GM12878 (cell line): ENCODE measurements at regions not wholly inside any gene's neighbourhood (a gene's known extent, or its start where the extent isn't known, plus 50 kb on each side); places are given as distances from the start of the nearest gene placed in this dataset.

Experiments used
- ATAC-seq: fragments of 200-7000 bp; cut with Tn5 transposase; 3 replicates; pipeline ENCODE4 v1.9.1; 2020; ENCODE audit warnings: mild to moderate bottlenecking, moderate library complexity
- BruUV-seq: library from RNA; stranded (reverse); fragments of 400-500 nt; replicated peaks from 2 replicates; lab custom pipeline; 2021; lab: Mats Ljungman, UMichigan
- CTCF ChIA-PET: fragments of 300-600 bp; sonication (Branson Sonifier 250); formaldehyde crosslinking; extraction: SDS; loops from one replicate; lab custom pipeline; 2021; ENCODE audit warnings: inconsistent platforms; lab: Yijun Ruan, JAX
- POLR2A ChIA-PET: fragments of 350-600 bp; formaldehyde crosslinking; extraction: SDS; loops from one replicate; lab custom pipeline; 2021; ENCODE audit warnings: inconsistent platforms; lab: Charles Lee
- RAD21 ChIA-PET: fragments of 300-600 bp; sonication (Branson Sonifier 250); formaldehyde crosslinking; loops from one replicate; lab custom pipeline; 2023; ENCODE audit warnings: antibody characterized with exemption; ENCODE audit not compliant: unreplicated experiment; lab: Charles Lee
- SMC1A ChIA-PET: fragments of 300-600 bp; sonication (Branson Sonifier 250); formaldehyde crosslinking; loops from one replicate; lab custom pipeline; 2023; ENCODE audit not compliant: unreplicated experiment, uncharacterized antibody; lab: Charles Lee
- DNase-seq: peaks from one replicate; pipeline ENCODE4 v3.0.0-alpha.2; 2011; ENCODE audit warnings: low read depth, low spot score
- FAIRE-seq: peaks from 3 replicates; lab custom pipeline; 2011; peaks lifted over from hg19 to GRCh38; lab: Jason Lieb, UNC
- H2AFZ ChIP-seq: 2 replicates; pipeline ENCODE4 v1.6.0; 2011; ENCODE audit warnings: low read depth, low read length, control low read depth; ENCODE audit not compliant: control insufficient read depth
- H3K27ac ChIP-seq: 2 replicates; pipeline ENCODE4 v1.5.1; 2011; ENCODE audit warnings: control low read depth; ENCODE audit not compliant: control insufficient read depth, insufficient read depth
- H3K27me3 ChIP-seq, 2 experiments: replicated peaks in 1 of 2; 2 replicates each; pipeline versions ENCODE4 v1.6.0 to v1.6.1; 2011; ENCODE audit warnings: low read length in 1 of 2; ENCODE audit not compliant: control insufficient read depth in 2 of 2, insufficient read depth in 2 of 2
- H3K36me3 ChIP-seq, 2 experiments: 2 replicates each; pipeline ENCODE4 v1.5.1; 2011; ENCODE audit warnings: low read length in 1 of 2; ENCODE audit not compliant: control insufficient read depth in 2 of 2, insufficient read depth in 2 of 2
- H3K4me1 ChIP-seq: 2 replicates; pipeline ENCODE4 v1.6.1; 2011; ENCODE audit warnings: mild to moderate bottlenecking, low read length, moderate library complexity, mixed read lengths; ENCODE audit not compliant: control insufficient read depth, insufficient read depth
- H3K4me2 ChIP-seq: 2 replicates; pipeline ENCODE4 v1.6.0; 2011; ENCODE audit warnings: control low read depth; ENCODE audit not compliant: control insufficient read depth, insufficient read depth
- H3K4me3 ChIP-seq: fragments of 200-600 bp; sonication (generic); 2 replicates; pipeline ENCODE4 v1.5.1; 2016
- H3K79me2 ChIP-seq: 2 replicates; pipeline ENCODE4 v1.6.0; 2011; ENCODE audit warnings: low read length; ENCODE audit not compliant: control insufficient read depth, insufficient read depth
- H3K9ac ChIP-seq: 2 replicates; pipeline ENCODE4 v1.8.0; 2011; ENCODE audit warnings: low read length, control low read depth, mixed read lengths; ENCODE audit not compliant: control insufficient read depth, insufficient read depth
- H3K9me3 ChIP-seq: replicated peaks from 3 replicates; pipeline ENCODE4 v1.5.1; 2011; ENCODE audit warnings: mild to moderate bottlenecking, low read length; ENCODE audit not compliant: control insufficient read depth, insufficient read depth
- H4K20me1 ChIP-seq: 2 replicates; pipeline ENCODE4 v1.6.0; 2011; ENCODE audit not compliant: control insufficient read depth, insufficient read depth
- ESRRA ChIP-seq: IDR thresholded peaks from 2 replicates; pipeline ENCODE4 v1.6.1; 2012; ENCODE audit warnings: mild to moderate bottlenecking, low read length, improper control_type of control experiment
- HDAC2 ChIP-seq: fragments of 200-600 bp; sonication (generic); IDR thresholded peaks from 2 replicates; pipeline ENCODE4 v1.6.1; 2017
- LARP7 ChIP-seq: fragments of 450-650 bp; IDR thresholded peaks from 2 replicates; pipeline ENCODE4 v1.6.1; 2017; ENCODE audit warnings: mild to moderate bottlenecking
- MTA2 ChIP-seq: fragments of 450-650 bp; IDR thresholded peaks from 2 replicates; pipeline ENCODE4 v1.6.1; 2016; ENCODE audit warnings: low read depth, mild to moderate bottlenecking, moderate library complexity
- POLR2AphosphoS2 ChIP-seq: IDR thresholded peaks from 2 replicates; pipeline ENCODE4 v1.6.1; 2011; ENCODE audit warnings: low read depth, mild to moderate bottlenecking, low read length, improper control_type of control experiment, moderate library complexity
- YBX1 ChIP-seq: fragments of 450-650 bp; IDR thresholded peaks from 2 replicates; pipeline ENCODE4 v1.6.1; 2016; ENCODE audit warnings: antibody characterized with exemption
- ZNF622 ChIP-seq: fragments of 450-650 bp; IDR thresholded peaks from 2 replicates; pipeline ENCODE4 v1.6.1; 2017; ENCODE audit warnings: mild to moderate bottlenecking, inconsistent platforms
- ZNF687 ChIP-seq: fragments of 450-650 bp; IDR thresholded peaks from 2 replicates; pipeline ENCODE4 v1.6.1; 2017; ENCODE audit warnings: mild to moderate bottlenecking, moderate library complexity
- WGBS: methylation state at CpG from one replicate; pipeline ENCODE4 v1.1.6; 2016; ENCODE audit warnings: low lambda C conversion rate; ENCODE audit not compliant: insufficient replicate concordance, insufficient coverage; ENCODE audit errors: missing lambda C conversion rate; 5-methylcytosine and 5-hydroxymethylcytosine counted together
- in situ Hi-C: fragments of 300-500 bp; cut with MboI; formaldehyde crosslinking; loops from 9 replicates; pipeline ENCODE4 v1.14.3; 2018; ENCODE audit warnings: mixed read lengths
- intact Hi-C: fragments of 100-400 bp; cut with micrococcal nuclease; formaldehyde crosslinking; loops from one replicate; pipeline ENCODE4 v1.14.2; 2022; ENCODE audit not compliant: unreplicated experiment
- TF ChIP-seq, protein P1 (sequence below): fragments of 450-650 bp; IDR thresholded peaks from 2 replicates; pipeline ENCODE4 v1.6.1; 2017; ENCODE audit warnings: mild to moderate bottlenecking

DNA sequence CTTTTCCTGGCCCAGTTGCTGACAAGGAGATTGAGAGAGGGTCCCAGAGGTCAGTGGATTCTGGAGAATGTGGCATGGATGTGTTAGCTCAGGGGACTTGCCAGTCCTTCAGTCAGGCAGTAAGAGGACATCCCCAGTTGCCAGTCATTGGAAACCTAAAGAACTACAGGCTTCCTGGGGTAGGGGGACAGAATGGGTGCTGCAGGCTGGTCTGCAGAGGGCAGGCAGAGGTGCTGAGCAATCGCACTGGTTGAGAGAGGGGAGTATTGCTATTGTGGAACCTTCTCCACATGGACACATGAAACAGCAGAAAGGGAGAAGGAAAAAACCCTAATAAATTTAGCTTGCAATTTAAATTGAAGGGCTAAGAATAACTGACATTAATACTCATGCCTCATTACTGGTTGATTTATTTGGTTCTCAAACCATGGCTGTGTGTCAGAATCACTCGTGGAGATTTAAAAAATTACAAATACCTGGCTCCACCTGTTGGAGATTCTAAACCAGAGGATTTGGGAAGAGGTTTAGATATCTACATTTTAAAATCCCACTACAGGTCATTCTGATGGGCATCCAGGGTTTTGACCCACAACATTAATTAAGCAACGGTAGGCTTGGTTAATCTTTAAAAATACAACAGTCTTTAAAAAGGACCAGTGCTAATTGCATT is 71.2 kb upstream of the SLC38A2 start (continued):
- TF ChIP-seq ZNF622 = no peak
- TF ChIP-seq MTA2 = no peak
- TF ChIP-seq ESRRA = no peak
- TF ChIP-seq ZNF687 = no peak

- Histone ChIP-seq H3K4me3 (no peak overlapping the region), H3K27me3 (no peaks in the 10 kb centered on the region), H2AFZ (no peak overlapping the region), H3K79me2 (no peaks in the 10 kb centered on the region), H3K9ac (no peak overlapping the region), H3K36me3 (no peaks in the 10 kb centered on the region), H3K4me1 (no peaks in the 10 kb centered on the region), H3K27ac (no peak overlapping the region), H3K4me2 (no peak overlapping the region), H4K20me1 (no peaks in the 10 kb centered on the region), H3K9me3 (no peaks in the 10 kb centered on the region; the same call in 2 of the 3 replicates)
- FAIRE-seq = no peak
- ChIA-PET POLR2A (interaction anchor here (0.7 kb wide), 4 partner anchors 10 to 1916 kb away, joined by 3 to 4 read pairs (median 4); no protein-coding TSS in a partner anchor), CTCF (no interaction called here), RAD21 (no interaction called here), SMC1A (interaction anchor here (0.9 to 1.2 kb wide), 3 partner anchors 16 to 317 kb away, joined by 3 to 4 read pairs (median 3); no protein-coding TSS in a partner anchor)
- DNase-seq = no peak
- no TSS peak for BruUV-seq
- intact Hi-C loops (no loop called here), in situ Hi-C loops (no loop called here)
- WGBS = 96% methylated on average over 2 of the region's 2 CpGs
- ATAC-seq = no peak
- TF ChIP-seq LARP7 (no peak), POLR2AphosphoS2 (no peak), HDAC2 (no peak), YBX1 (no peak)
- TF ChIP-seq, protein P1, sequence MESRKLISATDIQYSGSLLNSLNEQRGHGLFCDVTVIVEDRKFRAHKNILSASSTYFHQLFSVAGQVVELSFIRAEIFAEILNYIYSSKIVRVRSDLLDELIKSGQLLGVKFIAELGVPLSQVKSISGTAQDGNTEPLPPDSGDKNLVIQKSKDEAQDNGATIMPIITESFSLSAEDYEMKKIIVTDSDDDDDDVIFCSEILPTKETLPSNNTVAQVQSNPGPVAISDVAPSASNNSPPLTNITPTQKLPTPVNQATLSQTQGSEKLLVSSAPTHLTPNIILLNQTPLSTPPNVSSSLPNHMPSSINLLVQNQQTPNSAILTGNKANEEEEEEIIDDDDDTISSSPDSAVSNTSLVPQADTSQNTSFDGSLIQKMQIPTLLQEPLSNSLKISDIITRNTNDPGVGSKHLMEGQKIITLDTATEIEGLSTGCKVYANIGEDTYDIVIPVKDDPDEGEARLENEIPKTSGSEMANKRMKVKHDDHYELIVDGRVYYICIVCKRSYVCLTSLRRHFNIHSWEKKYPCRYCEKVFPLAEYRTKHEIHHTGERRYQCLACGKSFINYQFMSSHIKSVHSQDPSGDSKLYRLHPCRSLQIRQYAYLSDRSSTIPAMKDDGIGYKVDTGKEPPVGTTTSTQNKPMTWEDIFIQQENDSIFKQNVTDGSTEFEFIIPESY = no peak
Measured at GRCh38 chr12:46442738-46443137, 70.2 kb upstream of the SLC38A2 start.
